SK-N-SH (cell line): ENCODE measurements at regions not wholly inside any gene's neighbourhood (a gene's known extent, or its start where the extent isn't known, plus 50 kb on each side); places are given as distances from the start of the nearest gene placed in this dataset.

Experiments
- CTCF ChIA-PET: fragments of 300-600, 350-600 bp; formaldehyde crosslinking; extraction: SDS; loops from one replicate; lab custom pipeline; 2021; lab: Yijun Ruan, JAX
- POLR2A ChIA-PET: fragments of 350-600 bp; sonication (Branson Sonifier 250); formaldehyde crosslinking; extraction: SDS; loops from one replicate; lab custom pipeline; 2020; ENCODE audit warnings: antibody characterized with exemption, inconsistent platforms; lab: Yijun Ruan, JAX
- DNase-seq: peaks from one replicate; pipeline ENCODE4 v3.0.0; 2012
- H2AFZ ChIP-seq: fragments of 200-600 bp; sonication (generic); 2 replicates; pipeline ENCODE4 v1.8.1; 2016; ENCODE audit warnings: antibody characterized with exemption, mild to moderate bottlenecking, low read depth
- H3F3A ChIP-seq: fragments of 200-600 bp; sonication (generic); replicated peaks from 2 replicates; pipeline ENCODE3; 2016; ENCODE audit warnings: antibody characterized with exemption, mild to moderate bottlenecking; ENCODE audit not compliant: insufficient read depth
- H3K27ac ChIP-seq, 2 experiments: fragments of 200-500 bp in 1 of 2; fragments of 200-600 bp in 1 of 2; sonication (Bioruptor generic) in 1 of 2; sonication (generic), shearing (Covaris generic) in 1 of 2; 2 replicates each; pipeline versions ENCODE4 v1.5.1 to v1.6.1; 2014 to 2016; ENCODE audit warnings: low read depth in 2 of 2, inconsistent platforms in 1 of 2, low read length in 1 of 2, mild to moderate bottlenecking in 1 of 2, mixed read lengths in 1 of 2
- H3K27me3 ChIP-seq: fragments of 200-600 bp; sonication (generic), shearing (Covaris generic); 2 replicates; pipeline ENCODE4 v1.6.1; 2016; ENCODE audit warnings: mixed run types; ENCODE audit not compliant: insufficient read depth
- H3K36me3 ChIP-seq, 2 experiments: fragments of 200-500 bp in 1 of 2; fragments of 200-600 bp in 1 of 2; sonication (Bioruptor generic) in 1 of 2; sonication (generic) in 1 of 2; replicated peaks in 1 of 2; 2 replicates each; pipeline versions ENCODE3 to v1.5.1; 2014 to 2016; ENCODE audit warnings: low read length in 1 of 2, mild to moderate bottlenecking in 1 of 2; ENCODE audit not compliant: insufficient read depth in 2 of 2, control insufficient read depth in 1 of 2
- H3K4me1 ChIP-seq, 2 experiments: fragments of 200-500 bp in 1 of 2; fragments of 200-600 bp in 1 of 2; sonication (Bioruptor generic) in 1 of 2; sonication (generic), shearing (Covaris generic) in 1 of 2; 2 replicates each; pipeline versions ENCODE4 v1.5.1 to v1.6.1; 2014 to 2016; ENCODE audit warnings: low read depth in 1 of 2, low read length in 1 of 2, mixed run types in 1 of 2; ENCODE audit not compliant: insufficient read depth in 2 of 2, control insufficient read depth in 1 of 2
- H3K4me2 ChIP-seq: fragments of 200-600 bp; sonication (generic), shearing (Covaris generic); 2 replicates; pipeline ENCODE4 v1.6.1; 2017; ENCODE audit warnings: mixed run types
- H3K4me3 ChIP-seq, 2 experiments: fragments of 200-500 bp in 1 of 2; fragments of 200-600 bp in 1 of 2; sonication (Bioruptor generic) in 1 of 2; sonication (generic), shearing (Covaris generic) in 1 of 2; 2 replicates each; pipeline versions ENCODE4 v1.5.1 to v1.8.1; 2014 to 2016; ENCODE audit warnings: low read depth in 2 of 2, inconsistent platforms in 1 of 2, low read length in 1 of 2, mild to moderate bottlenecking in 1 of 2, mixed read lengths in 1 of 2, moderate library complexity in 1 of 2
- H3K79me2 ChIP-seq: fragments of 200-600 bp; sonication (generic); 2 replicates; pipeline ENCODE4 v1.8.1; 2017; ENCODE audit warnings: mild to moderate bottlenecking; ENCODE audit not compliant: insufficient read depth
- H3K9ac ChIP-seq: fragments of 200-600 bp; sonication (generic); 2 replicates; pipeline ENCODE4 v1.6.1; 2017; ENCODE audit warnings: mixed run types
- H3K9me2 ChIP-seq: fragments of 200-600 bp; sonication (generic); 2 replicates; pipeline ENCODE4 v1.6.1; 2017; ENCODE audit warnings: mixed run types
- H3K9me3 ChIP-seq: fragments of 200-600 bp; sonication (generic); 2 replicates; pipeline ENCODE4 v1.6.1; 2017; ENCODE audit warnings: mixed run types, mild to moderate bottlenecking, moderate library complexity
- H4K20me1 ChIP-seq: fragments of 200-600 bp; sonication (generic); 2 replicates; pipeline ENCODE4 v1.6.1; 2017; ENCODE audit warnings: mild to moderate bottlenecking, mixed run types; ENCODE audit not compliant: insufficient read depth
- ELF1 ChIP-seq: IDR thresholded peaks from 2 replicates; pipeline ENCODE4 v1.4.0; 2012
- EZH2phosphoT487 ChIP-seq: fragments of 200-600 bp; sonication (generic); IDR thresholded peaks from 2 replicates; pipeline ENCODE4 v1.6.1; 2017; ENCODE audit warnings: low read depth, mixed run types, mild to moderate bottlenecking, antibody characterized with exemption, moderate library complexity, borderline replicate concordance
- GATA2 ChIP-seq: sonication (generic); formaldehyde crosslinking; IDR thresholded peaks from 2 replicates; pipeline ENCODE4 v1.5.0; 2020; ENCODE audit warnings: mild to moderate bottlenecking, missing genetic modification reagents
- JUND ChIP-seq: IDR thresholded peaks from 2 replicates; pipeline ENCODE4 v1.4.0; 2012
- MEF2A ChIP-seq: IDR thresholded peaks from 2 replicates; pipeline ENCODE4 v1.4.0; 2012; ENCODE audit warnings: low read depth, borderline replicate concordance
- MXI1 ChIP-seq: IDR thresholded peaks from 2 replicates; pipeline ENCODE4 v1.6.1; 2012; ENCODE audit warnings: mild to moderate bottlenecking, low read depth, low read length, improper control_type of control experiment
- NFIC ChIP-seq: IDR thresholded peaks from 2 replicates; pipeline ENCODE4 v1.4.0; 2012; ENCODE audit warnings: borderline replicate concordance
- RAD21 ChIP-seq: IDR thresholded peaks from 2 replicates; pipeline ENCODE4 v1.6.1; 2012; ENCODE audit warnings: mild to moderate bottlenecking, low read length
- RXRA ChIP-seq: IDR thresholded peaks from 2 replicates; pipeline ENCODE4 v1.4.0; 2012; ENCODE audit warnings: low read depth, mild to moderate bottlenecking, borderline replicate concordance
- SIN3A ChIP-seq: IDR thresholded peaks from 2 replicates; pipeline ENCODE4 v1.6.1; 2012; ENCODE audit warnings: low read depth, mild to moderate bottlenecking, low read length, moderate library complexity, borderline replicate concordance
- SMC3 ChIP-seq: IDR thresholded peaks from 2 replicates; pipeline ENCODE4 v1.6.1; 2012; ENCODE audit warnings: low read depth, low read length, improper control_type of control experiment
- TAF1 ChIP-seq: IDR thresholded peaks from 2 replicates; pipeline ENCODE4 v1.6.1; 2012; ENCODE audit warnings: low read depth, mild to moderate bottlenecking, low read length, moderate library complexity, borderline replicate concordance
- TEAD4 ChIP-seq: IDR thresholded peaks from 2 replicates; pipeline ENCODE4 v1.4.0; 2012; ENCODE audit warnings: mild to moderate bottlenecking, borderline replicate concordance; ENCODE audit not compliant: insufficient read depth
- WGBS: methylation state at CpG from one replicate; pipeline ENCODE4 v1.1.6; 2017; ENCODE audit warnings: low lambda C conversion rate; 5-methylcytosine and 5-hydroxymethylcytosine counted together
- TF ChIP-seq, protein P1 (sequence below): fragments of 150-350 bp; IDR thresholded peaks from 2 replicates; pipeline ENCODE4 v1.6.1; 2016; ENCODE audit warnings: mild to moderate bottlenecking, low read depth, low read length
- TF ChIP-seq, protein P2 (sequence below): IDR thresholded peaks from 2 replicates; pipeline ENCODE4 v1.4.0; 2012; ENCODE audit warnings: low read depth
- TF ChIP-seq, protein P3 (sequence below): IDR thresholded peaks from 2 replicates; pipeline ENCODE4 v1.4.0; 2012; ENCODE audit warnings: low read depth, borderline replicate concordance
- TF ChIP-seq, protein P4 (sequence below): IDR thresholded peaks from 2 replicates; pipeline ENCODE4 v1.6.1; 2012; ENCODE audit warnings: mild to moderate bottlenecking, low read depth, low read length, moderate library complexity
- TF ChIP-seq, protein P5 (sequence below): IDR thresholded peaks from 2 replicates; pipeline ENCODE4; 2012
- TF ChIP-seq, protein P6 (sequence below): IDR thresholded peaks from 2 replicates; pipeline ENCODE4 v1.4.0; 2012; ENCODE audit warnings: low read depth, borderline replicate concordance

DNA sequence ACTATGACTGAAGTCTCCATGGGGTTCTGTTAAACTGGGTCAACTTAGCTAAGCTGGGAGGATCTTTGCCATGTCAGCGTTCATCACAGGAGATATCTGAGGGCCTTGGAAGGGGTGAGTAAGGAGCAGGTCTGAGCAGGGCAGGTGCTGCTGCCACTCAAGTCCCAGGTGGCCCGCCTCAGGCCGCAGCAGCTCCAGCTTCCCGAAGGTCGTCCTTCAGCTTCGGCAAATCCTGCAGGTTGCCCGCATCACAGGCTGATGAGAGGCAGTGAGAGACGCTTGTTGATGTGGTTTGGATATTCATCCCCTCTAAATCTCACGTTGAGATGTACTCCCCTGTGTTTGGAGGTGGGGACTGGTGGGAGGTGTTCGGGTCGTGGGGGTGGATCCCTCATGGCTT is 166.6 kb downstream of the VAPA start:
- no peak for DNase-seq
- POLR2A ChIA-PET = no interaction called here

DNA sequence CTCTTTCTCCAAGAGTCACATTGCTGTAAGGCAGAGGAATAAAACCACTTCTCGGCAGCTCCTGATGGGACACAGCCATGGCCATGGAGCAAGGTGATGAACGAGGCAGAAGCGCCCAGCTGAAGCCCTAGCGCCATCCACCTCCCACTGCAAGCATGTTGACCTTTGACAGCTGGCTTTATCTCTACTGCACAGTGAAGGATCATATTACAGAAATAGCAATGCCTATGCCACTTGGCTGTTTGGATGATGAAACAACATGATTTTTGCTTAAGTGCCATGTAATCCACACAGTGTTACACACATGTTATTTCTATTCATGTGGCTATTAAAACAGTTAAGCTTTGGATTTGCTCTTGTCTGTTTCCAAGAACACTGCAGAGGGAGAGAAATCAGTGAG is 167.7 kb downstream of the VAPA start:
- H3K79me2 ChIP-seq = no peaks in the 10 kb centered on the region
- no peaks in the 10 kb centered on the region for H3K9me3 ChIP-seq
- H3K4me2 ChIP-seq = no peak overlapping the region
- DNase-seq = no peak
- H3K9me2 ChIP-seq = no peaks in the 10 kb centered on the region
- ChIA-PET POLR2A (no interaction called here), CTCF (no interaction called here)
- WGBS = 60% methylated on average over 3 of the region's 4 CpGs
- no peak overlapping the region for H3K27ac ChIP-seq
- H2AFZ ChIP-seq = no peak overlapping the region
- no peak overlapping the region for H3K4me3 ChIP-seq
- no peaks in the 10 kb centered on the region for H4K20me1 ChIP-seq
- no peaks in the 10 kb centered on the region; the same call in 1 of the 2 replicates for H3K27me3 ChIP-seq
- H3K4me1 ChIP-seq = peaks cover 0 to 6% of the 10 kb centered on the region in 2 experiments; a peak in 1 of 4 replicates
- no peaks in the 10 kb centered on the region for H3K36me3 ChIP-seq
- no peak overlapping the region for H3K9ac ChIP-seq
- H3F3A ChIP-seq = no peaks in the 10 kb centered on the region
- no peak for TF ChIP-seq TAF1
- TF ChIP-seq, protein P1, sequence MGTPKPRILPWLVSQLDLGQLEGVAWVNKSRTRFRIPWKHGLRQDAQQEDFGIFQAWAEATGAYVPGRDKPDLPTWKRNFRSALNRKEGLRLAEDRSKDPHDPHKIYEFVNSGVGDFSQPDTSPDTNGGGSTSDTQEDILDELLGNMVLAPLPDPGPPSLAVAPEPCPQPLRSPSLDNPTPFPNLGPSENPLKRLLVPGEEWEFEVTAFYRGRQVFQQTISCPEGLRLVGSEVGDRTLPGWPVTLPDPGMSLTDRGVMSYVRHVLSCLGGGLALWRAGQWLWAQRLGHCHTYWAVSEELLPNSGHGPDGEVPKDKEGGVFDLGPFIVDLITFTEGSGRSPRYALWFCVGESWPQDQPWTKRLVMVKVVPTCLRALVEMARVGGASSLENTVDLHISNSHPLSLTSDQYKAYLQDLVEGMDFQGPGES = no peak
- TF ChIP-seq GATA2 (CRISPR knock-in tag) = no peak
- no peak for TF ChIP-seq SMC3
- TF ChIP-seq RXRA = no peak
- TF ChIP-seq, protein P2, sequence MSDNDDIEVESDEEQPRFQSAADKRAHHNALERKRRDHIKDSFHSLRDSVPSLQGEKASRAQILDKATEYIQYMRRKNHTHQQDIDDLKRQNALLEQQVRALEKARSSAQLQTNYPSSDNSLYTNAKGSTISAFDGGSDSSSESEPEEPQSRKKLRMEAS = no peak
- TF ChIP-seq MEF2A = no peak
- no peak for TF ChIP-seq JUND
- TF ChIP-seq TEAD4 = no peak
- TF ChIP-seq ELF1 = no peak
- no peak for TF ChIP-seq RAD21
- TF ChIP-seq, protein P3, sequence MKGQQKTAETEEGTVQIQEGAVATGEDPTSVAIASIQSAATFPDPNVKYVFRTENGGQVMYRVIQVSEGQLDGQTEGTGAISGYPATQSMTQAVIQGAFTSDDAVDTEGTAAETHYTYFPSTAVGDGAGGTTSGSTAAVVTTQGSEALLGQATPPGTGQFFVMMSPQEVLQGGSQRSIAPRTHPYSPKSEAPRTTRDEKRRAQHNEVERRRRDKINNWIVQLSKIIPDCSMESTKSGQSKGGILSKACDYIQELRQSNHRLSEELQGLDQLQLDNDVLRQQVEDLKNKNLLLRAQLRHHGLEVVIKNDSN = no peak
- no peak for TF ChIP-seq SIN3A
- TF ChIP-seq NFIC = no peak
- TF ChIP-seq, protein P4, sequence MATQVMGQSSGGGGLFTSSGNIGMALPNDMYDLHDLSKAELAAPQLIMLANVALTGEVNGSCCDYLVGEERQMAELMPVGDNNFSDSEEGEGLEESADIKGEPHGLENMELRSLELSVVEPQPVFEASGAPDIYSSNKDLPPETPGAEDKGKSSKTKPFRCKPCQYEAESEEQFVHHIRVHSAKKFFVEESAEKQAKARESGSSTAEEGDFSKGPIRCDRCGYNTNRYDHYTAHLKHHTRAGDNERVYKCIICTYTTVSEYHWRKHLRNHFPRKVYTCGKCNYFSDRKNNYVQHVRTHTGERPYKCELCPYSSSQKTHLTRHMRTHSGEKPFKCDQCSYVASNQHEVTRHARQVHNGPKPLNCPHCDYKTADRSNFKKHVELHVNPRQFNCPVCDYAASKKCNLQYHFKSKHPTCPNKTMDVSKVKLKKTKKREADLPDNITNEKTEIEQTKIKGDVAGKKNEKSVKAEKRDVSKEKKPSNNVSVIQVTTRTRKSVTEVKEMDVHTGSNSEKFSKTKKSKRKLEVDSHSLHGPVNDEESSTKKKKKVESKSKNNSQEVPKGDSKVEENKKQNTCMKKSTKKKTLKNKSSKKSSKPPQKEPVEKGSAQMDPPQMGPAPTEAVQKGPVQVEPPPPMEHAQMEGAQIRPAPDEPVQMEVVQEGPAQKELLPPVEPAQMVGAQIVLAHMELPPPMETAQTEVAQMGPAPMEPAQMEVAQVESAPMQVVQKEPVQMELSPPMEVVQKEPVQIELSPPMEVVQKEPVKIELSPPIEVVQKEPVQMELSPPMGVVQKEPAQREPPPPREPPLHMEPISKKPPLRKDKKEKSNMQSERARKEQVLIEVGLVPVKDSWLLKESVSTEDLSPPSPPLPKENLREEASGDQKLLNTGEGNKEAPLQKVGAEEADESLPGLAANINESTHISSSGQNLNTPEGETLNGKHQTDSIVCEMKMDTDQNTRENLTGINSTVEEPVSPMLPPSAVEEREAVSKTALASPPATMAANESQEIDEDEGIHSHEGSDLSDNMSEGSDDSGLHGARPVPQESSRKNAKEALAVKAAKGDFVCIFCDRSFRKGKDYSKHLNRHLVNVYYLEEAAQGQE = no peak
- TF ChIP-seq, protein P5, sequence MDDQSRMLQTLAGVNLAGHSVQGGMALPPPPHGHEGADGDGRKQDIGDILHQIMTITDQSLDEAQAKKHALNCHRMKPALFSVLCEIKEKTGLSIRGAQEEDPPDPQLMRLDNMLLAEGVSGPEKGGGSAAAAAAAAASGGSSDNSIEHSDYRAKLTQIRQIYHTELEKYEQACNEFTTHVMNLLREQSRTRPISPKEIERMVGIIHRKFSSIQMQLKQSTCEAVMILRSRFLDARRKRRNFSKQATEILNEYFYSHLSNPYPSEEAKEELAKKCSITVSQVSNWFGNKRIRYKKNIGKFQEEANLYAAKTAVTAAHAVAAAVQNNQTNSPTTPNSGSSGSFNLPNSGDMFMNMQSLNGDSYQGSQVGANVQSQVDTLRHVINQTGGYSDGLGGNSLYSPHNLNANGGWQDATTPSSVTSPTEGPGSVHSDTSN = no peak
- TF ChIP-seq MXI1 = no peak
- no peak for TF ChIP-seq EZH2phosphoT487

More for the DNA sequence above, 166.6 kb downstream of the VAPA start:
- Histone ChIP-seq H3K9me2 (no peaks in the 10 kb centered on the region), H3K27me3 (no peaks in the 10 kb centered on the region; the same call in 1 of the 2 replicates), H3F3A (no peaks in the 10 kb centered on the region), H3K9ac (no peak overlapping the region), H3K4me3 (no peak overlapping the region), H3K9me3 (no peaks in the 10 kb centered on the region), H2AFZ (no peak overlapping the region), H4K20me1 (no peaks in the 10 kb centered on the region), H3K4me1 (no peaks in the 10 kb centered on the region), H3K79me2 (no peaks in the 10 kb centered on the region), H3K36me3 (no peaks in the 10 kb centered on the region), H3K27ac (no peak overlapping the region), H3K4me2 (no peak overlapping the region)
- CTCF ChIA-PET = no interaction called here
- WGBS = 66% methylated on average over 10 of the region's 11 CpGs
- TF ChIP-seq, protein P6, sequence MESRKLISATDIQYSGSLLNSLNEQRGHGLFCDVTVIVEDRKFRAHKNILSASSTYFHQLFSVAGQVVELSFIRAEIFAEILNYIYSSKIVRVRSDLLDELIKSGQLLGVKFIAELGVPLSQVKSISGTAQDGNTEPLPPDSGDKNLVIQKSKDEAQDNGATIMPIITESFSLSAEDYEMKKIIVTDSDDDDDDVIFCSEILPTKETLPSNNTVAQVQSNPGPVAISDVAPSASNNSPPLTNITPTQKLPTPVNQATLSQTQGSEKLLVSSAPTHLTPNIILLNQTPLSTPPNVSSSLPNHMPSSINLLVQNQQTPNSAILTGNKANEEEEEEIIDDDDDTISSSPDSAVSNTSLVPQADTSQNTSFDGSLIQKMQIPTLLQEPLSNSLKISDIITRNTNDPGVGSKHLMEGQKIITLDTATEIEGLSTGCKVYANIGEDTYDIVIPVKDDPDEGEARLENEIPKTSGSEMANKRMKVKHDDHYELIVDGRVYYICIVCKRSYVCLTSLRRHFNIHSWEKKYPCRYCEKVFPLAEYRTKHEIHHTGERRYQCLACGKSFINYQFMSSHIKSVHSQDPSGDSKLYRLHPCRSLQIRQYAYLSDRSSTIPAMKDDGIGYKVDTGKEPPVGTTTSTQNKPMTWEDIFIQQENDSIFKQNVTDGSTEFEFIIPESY = no peak
- TF ChIP-seq MXI1 = no peak
